GM19463 (cell line): ENCODE measurements at regions not wholly inside any gene's neighbourhood (a gene's known extent, or its start where the extent isn't known, plus 50 kb on each side); places are given as distances from the start of the nearest gene placed in this dataset.
A peak's percentile ranks its signal among the peaks of the same experiment; 100 is the strongest.

Experiments
- ATAC-seq: cut with Tn5 transposase; IDR thresholded peaks from one replicate; pipeline ENCODE4 v1.9.1; 2021; ENCODE audit warnings: mild to moderate bottlenecking, moderate library complexity; ENCODE audit not compliant: unreplicated experiment

GRCh38 chr10:60669501-60669900 is 108.8 kb upstream of the CDK1 start:
- no peak for ATAC-seq

GRCh38 chr10:60666221-60666620 is 112.1 kb upstream of the CDK1 start:
- no peak for ATAC-seq

GRCh38 chr10:60664859-60665258 is 113.4 kb upstream of the CDK1 start:
- no peak for ATAC-seq

- no peak for ATAC-seq
Observed at GRCh38 chr10:60663850-60664249, 114.4 kb upstream of the CDK1 start.

- no peak for ATAC-seq
Observed at GRCh38 chr10:60662917-60663614, 115.2 kb upstream of the CDK1 start.

GRCh38 chr10:60661637-60662036 is 116.6 kb upstream of the CDK1 start:
- ATAC-seq: no peak

GRCh38 chr10:60660625-60661024 is 117.7 kb upstream of the CDK1 start:
- ATAC-seq: no peak

GRCh38 chr10:60654813-60655464 is 123.3 kb upstream of the CDK1 start:
- ATAC-seq: no peak

GRCh38 chr10:60652628-60653027 is 125.7 kb upstream of the CDK1 start:
- ATAC-seq: peak; percentile 88

- ATAC-seq: no peak
Observed at GRCh38 chr10:60650378-60650800, 127.9 kb upstream of the CDK1 start.

- ATAC-seq: no peak
Observed at GRCh38 chr10:60649485-60650377, 128.5 kb upstream of the CDK1 start.

GRCh38 chr10:60648761-60649160 is 129.5 kb upstream of the CDK1 start:
- no peak for ATAC-seq

GRCh38 chr10:60646966-60647796 is 131.1 kb upstream of the CDK1 start:
- ATAC-seq: peak; percentile 65

GRCh38 chr10:60645980-60646379 is 132.3 kb upstream of the CDK1 start:
- no peak for ATAC-seq

GRCh38 chr10:60644436-60645130 is 133.7 kb upstream of the CDK1 start:
- ATAC-seq: no peak

GRCh38 chr10:60643874-60644273 is 134.4 kb upstream of the CDK1 start:
- no peak for ATAC-seq

- ATAC-seq: no peak
Observed at GRCh38 chr10:60629332-60629731, 148.9 kb upstream of the CDK1 start.

GRCh38 chr10:60627778-60628748 is 150.2 kb upstream of the CDK1 start:
- ATAC-seq: no peak

- ATAC-seq: no peak
Observed at GRCh38 chr10:60626037-60626436, 152.2 kb upstream of the CDK1 start.
